Upper lobe of right lung (tissue), 1 donor: ENCODE measurements at regions not wholly inside any gene's neighbourhood (a gene's known extent, or its start where the extent isn't known, plus 50 kb on each side); places are given as distances from the start of the nearest gene placed in this dataset.
"Not testable (repeated sequence)": the region's sequence is repeated elsewhere in the genome, so short reads cannot be mapped to it uniquely, and the experiment has no call there.

Experiments
- ATAC-seq: fragments of 200-7000 bp; cut with Tn5 transposase; one replicate; pipeline ENCODE4 v1.9.1; 2020; ENCODE audit warnings: mild to moderate bottlenecking, moderate library complexity
- DNase-seq: peaks from one replicate; pipeline ENCODE4 v3.0.0-alpha.2; 2020
- H3K27ac ChIP-seq: fragments of 200-600 bp; one replicate; pipeline ENCODE4 v1.8.0; 2022
- H3K27me3 ChIP-seq: fragments of 200-600 bp; one replicate; pipeline ENCODE4 v1.8.0; 2022; ENCODE audit warnings: mild to moderate bottlenecking
- H3K36me3 ChIP-seq: fragments of 200-600 bp; one replicate; pipeline ENCODE4 v1.8.0; 2022
- H3K4me1 ChIP-seq: fragments of 200-600 bp; one replicate; pipeline ENCODE4 v1.8.0; 2022
- H3K4me3 ChIP-seq: fragments of 200-600 bp; one replicate; pipeline ENCODE4 v1.8.0; 2022; ENCODE audit warnings: mild to moderate bottlenecking
- H3K9me3 ChIP-seq: fragments of 200-600 bp; one replicate; pipeline ENCODE4 v1.8.0; 2022
- CTCF ChIP-seq: fragments of 200-600 bp; IDR thresholded peaks from one replicate; pipeline ENCODE4 v1.8.0; 2022; ENCODE audit warnings: antibody characterized with exemption
- intact Hi-C: fragments of 100-400 bp; cut with DNase I; formaldehyde crosslinking; loops from one replicate; pipeline ENCODE4 v1.11.0; 2022
- donor health status: DM: no; HTN: yes; CAD: no; lungs with severe emphysema.

GRCh38 chr14:43001731-43002130 is 1395.1 kb downstream of the LRFN5 start:
- ATAC-seq = no peak
- intact Hi-C loops = no loop called here
- no peaks in the 10 kb centered on the region for H3K36me3 ChIP-seq
- peaks cover 28% of the 10 kb centered on the region for H3K9me3 ChIP-seq
- no peaks in the 10 kb centered on the region for H3K27me3 ChIP-seq
- no peak overlapping the region for H3K27ac ChIP-seq
- H3K4me3 ChIP-seq = no peak overlapping the region
- DNase-seq = no peak
- TF ChIP-seq CTCF = no peak
- H3K4me1 ChIP-seq = no peaks in the 10 kb centered on the region

- no peak for DNase-seq
- no peak for ATAC-seq
- H3K4me1 ChIP-seq = no peaks in the 10 kb centered on the region
- H3K36me3 ChIP-seq = no peaks in the 10 kb centered on the region
- intact Hi-C loops = no loop called here
- H3K27ac ChIP-seq = no peak overlapping the region
- no peaks in the 10 kb centered on the region for H3K9me3 ChIP-seq
- no peaks in the 10 kb centered on the region for H3K27me3 ChIP-seq
- no peak overlapping the region for H3K4me3 ChIP-seq
- TF ChIP-seq CTCF = no peak
These were observed 1387.5 kb downstream of the LRFN5 start for GRCh38 chr14:42994051-42994736.

- DNase-seq (no peak), ATAC-seq (no peak)
- Histone ChIP-seq H3K4me3 (no peak overlapping the region), H3K27ac (no peak overlapping the region), H3K36me3 (no peaks in the 10 kb centered on the region), H3K4me1 (no peaks in the 10 kb centered on the region), H3K9me3 (no peaks in the 10 kb centered on the region), H3K27me3 (no peaks in the 10 kb centered on the region)
- no peak for TF ChIP-seq CTCF
- intact Hi-C loops = no loop called here
These were observed 1386.3 kb downstream of the LRFN5 start for GRCh38 chr14:42992930-42993329.

GRCh38 chr14:42980419-42980818 is 1373.7 kb downstream of the LRFN5 start:
- H3K4me1 ChIP-seq = no peaks in the 10 kb centered on the region
- no peaks in the 10 kb centered on the region for H3K9me3 ChIP-seq
- no peak for DNase-seq
- ATAC-seq = no peak
- no peak for TF ChIP-seq CTCF
- H3K4me3 ChIP-seq = no peak overlapping the region
- H3K36me3 ChIP-seq = no peaks in the 10 kb centered on the region
- H3K27ac ChIP-seq = no peak overlapping the region
- intact Hi-C loops = no loop called here
- no peaks in the 10 kb centered on the region for H3K27me3 ChIP-seq

- H3K9me3 ChIP-seq, ATAC-seq, H3K27me3 ChIP-seq, DNase-seq, H3K4me1 ChIP-seq, H3K4me3 ChIP-seq, intact Hi-C loops, H3K36me3 ChIP-seq, H3K27ac ChIP-seq: not testable (repeated sequence)
These were observed 1366.5 kb downstream of the LRFN5 start for GRCh38 chr14:42973171-42973570.

GRCh38 chr14:42965512-42965911 is 1358.8 kb downstream of the LRFN5 start:
- DNase-seq = no peak
- intact Hi-C loops = no loop called here

More at GRCh38 chr14:42965512-42965911, 1358.8 kb downstream of the LRFN5 start:
- TF ChIP-seq CTCF = no peak
- no peak overlapping the region for H3K27ac ChIP-seq
- H3K4me1 ChIP-seq = no peaks in the 10 kb centered on the region
- H3K36me3 ChIP-seq = no peaks in the 10 kb centered on the region
- H3K9me3 ChIP-seq = no peaks in the 10 kb centered on the region
- H3K4me3 ChIP-seq = no peak overlapping the region
- no peak for ATAC-seq
- H3K27me3 ChIP-seq = no peaks in the 10 kb centered on the region
